GM12872 (cell line): ENCODE measurements at regions not wholly inside any gene's neighbourhood (a gene's known extent, or its start where the extent isn't known, plus 50 kb on each side); places are given as distances from the start of the nearest gene placed in this dataset.

Experiments
- TF ChIP-seq, protein P1 (sequence below): IDR thresholded peaks from 3 replicates; pipeline ENCODE4 v1.5.1; 2011; ENCODE audit warnings: low read depth, mild to moderate bottlenecking, low read length, moderate library complexity; ENCODE audit not compliant: insufficient read depth

DNA sequence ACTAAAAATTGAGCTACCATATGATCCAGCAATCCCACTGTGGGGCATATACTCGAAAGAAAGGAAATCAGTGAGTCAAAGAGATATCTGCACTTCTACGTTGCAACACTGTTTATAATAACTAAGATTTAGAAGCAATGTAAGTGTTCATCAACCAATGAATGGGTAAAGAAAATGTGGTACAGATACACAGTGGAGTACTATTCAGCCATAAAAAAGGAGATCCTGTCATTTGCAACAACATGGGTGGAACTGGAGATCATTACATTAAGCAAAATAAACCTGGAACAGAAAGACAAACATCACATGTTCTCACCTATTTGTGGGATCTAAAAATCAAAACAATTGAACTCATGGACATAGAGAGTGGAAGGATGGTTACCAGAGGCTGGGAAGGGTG lies 385.0 kb upstream of the TRIB2 start:
- TF ChIP-seq, protein P1, sequence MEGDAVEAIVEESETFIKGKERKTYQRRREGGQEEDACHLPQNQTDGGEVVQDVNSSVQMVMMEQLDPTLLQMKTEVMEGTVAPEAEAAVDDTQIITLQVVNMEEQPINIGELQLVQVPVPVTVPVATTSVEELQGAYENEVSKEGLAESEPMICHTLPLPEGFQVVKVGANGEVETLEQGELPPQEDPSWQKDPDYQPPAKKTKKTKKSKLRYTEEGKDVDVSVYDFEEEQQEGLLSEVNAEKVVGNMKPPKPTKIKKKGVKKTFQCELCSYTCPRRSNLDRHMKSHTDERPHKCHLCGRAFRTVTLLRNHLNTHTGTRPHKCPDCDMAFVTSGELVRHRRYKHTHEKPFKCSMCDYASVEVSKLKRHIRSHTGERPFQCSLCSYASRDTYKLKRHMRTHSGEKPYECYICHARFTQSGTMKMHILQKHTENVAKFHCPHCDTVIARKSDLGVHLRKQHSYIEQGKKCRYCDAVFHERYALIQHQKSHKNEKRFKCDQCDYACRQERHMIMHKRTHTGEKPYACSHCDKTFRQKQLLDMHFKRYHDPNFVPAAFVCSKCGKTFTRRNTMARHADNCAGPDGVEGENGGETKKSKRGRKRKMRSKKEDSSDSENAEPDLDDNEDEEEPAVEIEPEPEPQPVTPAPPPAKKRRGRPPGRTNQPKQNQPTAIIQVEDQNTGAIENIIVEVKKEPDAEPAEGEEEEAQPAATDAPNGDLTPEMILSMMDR: no peak

DNA sequence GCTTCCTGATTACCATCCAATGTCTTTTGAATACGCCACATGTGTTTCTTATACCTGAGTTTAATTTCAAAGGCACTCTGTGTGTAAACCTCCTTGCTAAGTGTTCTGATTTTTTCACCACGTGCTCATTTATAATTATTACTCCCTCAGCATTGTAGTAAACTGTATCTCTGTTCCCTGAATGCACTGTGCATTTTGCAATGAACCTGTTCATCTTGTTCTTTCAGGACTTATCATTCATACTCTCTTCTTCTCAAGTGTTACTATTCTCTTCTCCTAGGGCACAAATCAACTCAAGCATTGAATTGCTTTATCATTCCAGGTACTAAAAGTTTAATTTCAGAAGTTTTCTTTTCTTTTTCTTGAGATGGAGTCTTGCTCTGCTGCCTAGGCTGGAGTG lies 383.4 kb upstream of the TRIB2 start:
- TF ChIP-seq, protein P1: no peak

DNA sequence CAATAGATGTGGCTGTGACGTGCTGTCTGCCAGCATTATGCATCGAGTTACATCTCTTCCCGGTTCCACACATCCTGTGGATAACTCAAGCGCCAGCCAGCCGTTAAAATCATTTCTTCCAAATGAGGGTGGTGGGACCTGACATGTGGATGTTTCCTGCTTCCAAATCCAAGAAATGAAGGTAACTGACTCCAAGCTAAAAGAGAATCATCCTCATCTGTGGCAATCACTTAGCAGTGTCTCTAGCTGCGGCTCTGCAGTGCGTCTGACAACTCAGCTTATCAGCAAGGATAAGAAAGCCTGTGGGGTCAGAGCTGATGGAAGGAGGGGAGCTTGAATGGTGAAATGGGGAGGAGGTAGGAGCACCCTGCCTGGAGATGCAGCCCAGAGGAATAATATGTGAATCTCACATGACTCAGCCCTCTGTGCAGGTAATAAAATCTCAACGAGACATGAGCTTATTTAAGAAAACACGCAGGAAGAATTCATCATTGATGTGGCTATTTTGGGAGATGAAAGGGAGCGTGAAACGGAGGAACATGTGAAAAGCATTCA lies 382.2 kb upstream of the TRIB2 start:
- TF ChIP-seq, protein P1: no peak

DNA sequence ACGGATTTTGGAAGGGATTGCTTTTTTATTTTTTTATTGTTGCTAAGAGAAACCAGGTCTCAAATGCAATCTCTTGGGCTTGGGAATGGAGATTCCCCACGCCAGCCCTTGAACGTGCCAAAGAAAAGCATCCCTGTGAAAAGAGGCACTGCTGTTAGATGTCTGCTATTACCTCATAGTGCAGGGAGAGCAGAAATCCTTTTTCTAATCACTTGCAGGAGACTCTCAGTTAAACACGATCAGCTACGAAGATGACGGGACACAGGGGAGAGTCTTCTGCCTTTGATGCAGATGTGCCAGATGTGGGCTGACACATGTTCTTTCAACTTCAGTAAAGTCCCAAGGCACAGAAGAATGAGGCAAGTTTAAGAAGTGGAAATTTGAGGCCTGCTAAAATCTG lies 381.6 kb upstream of the TRIB2 start:
- TF ChIP-seq, protein P1: no peak

DNA sequence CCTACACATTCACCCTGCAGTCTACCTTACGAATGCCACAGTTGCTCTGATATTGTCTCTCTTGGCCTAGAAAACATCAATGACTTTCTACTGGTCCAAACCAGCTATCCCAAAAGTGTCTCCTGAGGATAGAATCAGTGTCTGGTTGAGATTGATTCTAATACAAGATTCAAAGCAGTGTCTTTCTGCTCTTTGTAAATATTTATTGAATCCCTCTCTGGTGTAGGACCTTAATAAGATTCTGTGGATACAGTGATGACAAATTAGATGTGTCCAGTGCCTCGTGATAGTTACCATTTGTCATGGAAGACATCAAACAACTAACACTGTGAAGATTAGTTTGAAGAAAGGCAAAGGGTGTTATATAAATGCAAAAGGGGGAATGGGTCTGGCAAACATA lies 380.7 kb upstream of the TRIB2 start:
- TF ChIP-seq, protein P1: no peak

DNA sequence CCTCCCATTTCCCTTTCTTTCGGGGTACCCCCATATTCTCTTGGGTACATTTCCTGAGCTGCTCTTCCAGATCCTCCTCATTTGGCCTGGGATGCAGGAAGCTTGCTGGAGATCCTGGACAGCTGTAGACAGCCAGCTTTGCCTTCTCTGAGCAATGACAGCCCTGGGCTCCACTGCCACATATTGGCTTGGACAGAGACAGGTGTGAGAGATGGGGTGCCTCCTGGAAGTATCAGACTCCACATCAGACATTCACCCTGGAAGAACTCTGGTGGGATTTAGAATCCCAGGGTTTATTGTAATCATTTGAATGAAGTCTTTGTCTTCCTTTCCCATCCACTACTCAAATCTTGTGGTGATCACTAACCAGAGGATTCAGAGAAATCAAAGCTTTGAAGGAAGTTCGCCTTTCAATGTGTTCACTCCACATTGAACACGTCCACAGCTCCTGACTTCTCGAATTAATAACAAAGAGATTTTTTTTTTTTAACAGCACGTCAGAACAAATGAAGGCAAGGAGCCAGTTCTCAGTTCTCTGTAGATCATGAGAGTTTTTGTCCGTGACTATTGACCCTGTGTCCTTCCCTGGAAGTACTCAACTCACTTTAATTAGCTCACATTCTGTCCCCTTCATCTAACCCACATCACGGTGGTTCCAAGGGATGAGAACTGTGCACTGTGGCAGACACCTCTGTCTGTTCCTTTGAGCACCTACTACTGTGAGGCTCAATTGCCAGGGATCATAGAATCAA lies 377.6 kb upstream of the TRIB2 start:
- TF ChIP-seq, protein P1: no peak

DNA sequence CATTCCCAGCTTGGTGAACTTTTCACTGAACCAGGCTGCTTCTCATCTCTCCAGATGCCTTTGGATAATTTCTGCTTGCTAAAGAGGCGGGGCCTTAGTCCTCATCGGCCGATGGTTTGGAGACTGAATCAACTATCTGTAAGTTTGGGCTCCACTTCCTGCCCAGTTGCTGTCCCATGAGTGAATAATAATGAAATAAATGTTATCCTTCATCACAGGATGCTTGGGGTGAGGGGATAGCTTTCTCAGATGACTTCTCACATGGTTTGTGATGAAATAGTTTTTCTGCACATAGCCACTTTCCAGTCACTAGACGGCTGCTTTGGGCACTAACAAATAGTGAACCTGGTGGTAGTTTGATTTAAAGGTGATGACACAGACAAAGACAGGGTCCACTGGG lies 376.6 kb upstream of the TRIB2 start:
- TF ChIP-seq, protein P1: no peak
